GM19328 (cell line): ENCODE measurements at regions not wholly inside any gene's neighbourhood (a gene's known extent, or its start where the extent isn't known, plus 50 kb on each side); places are given as distances from the start of the nearest gene placed in this dataset.

ENCODE experiments used
- ATAC-seq: cut with Tn5 transposase; IDR thresholded peaks from one replicate; pipeline ENCODE4 v1.9.1; 2021; ENCODE audit warnings: mild to moderate bottlenecking, moderate library complexity; ENCODE audit not compliant: unreplicated experiment

- ATAC-seq: no peak
Observed at GRCh38 chr1:59105548-59106507, 191.1 kb upstream of the FGGY start.

- no peak for ATAC-seq
Observed at GRCh38 chr1:59107516-59107915, 189.4 kb upstream of the FGGY start.

GRCh38 chr1:59107916-59108315 is 189.0 kb upstream of the FGGY start:
- no peak for ATAC-seq

- no peak for ATAC-seq
Observed at GRCh38 chr1:59108481-59109317, 188.2 kb upstream of the FGGY start.

- ATAC-seq: no peak
Observed at GRCh38 chr1:59110271-59110670, 186.6 kb upstream of the FGGY start.

GRCh38 chr1:59113876-59114457 is 182.9 kb upstream of the FGGY start:
- ATAC-seq: no peak

GRCh38 chr1:59115865-59116264 is 181.0 kb upstream of the FGGY start:
- ATAC-seq: no peak

GRCh38 chr1:59116920-59117542 is 179.9 kb upstream of the FGGY start:
- ATAC-seq: no peak

GRCh38 chr1:59122527-59122926 is 174.4 kb upstream of the FGGY start:
- ATAC-seq: no peak

- no peak for ATAC-seq
Observed at GRCh38 chr1:59123081-59123681, 173.7 kb upstream of the FGGY start.

- ATAC-seq: no peak
Observed at GRCh38 chr1:59124166-59124565, 172.7 kb upstream of the FGGY start.

GRCh38 chr1:59125154-59125553 is 171.7 kb upstream of the FGGY start:
- no peak for ATAC-seq

- no peak for ATAC-seq
Observed at GRCh38 chr1:59125676-59126320, 171.1 kb upstream of the FGGY start.

- no peak for ATAC-seq
Observed at GRCh38 chr1:59126366-59126765, 170.5 kb upstream of the FGGY start.

- ATAC-seq: no peak
Observed at GRCh38 chr1:59128239-59128736, 168.6 kb upstream of the FGGY start.

- no peak for ATAC-seq
Observed at GRCh38 chr1:59128784-59129227, 168.1 kb upstream of the FGGY start.

- ATAC-seq: no peak
Observed at GRCh38 chr1:59132295-59132694, 164.6 kb upstream of the FGGY start.

GRCh38 chr1:59133997-59134396 is 162.9 kb upstream of the FGGY start:
- no peak for ATAC-seq

- ATAC-seq: no peak
Observed at GRCh38 chr1:59135761-59136255, 161.1 kb upstream of the FGGY start.
